Stomach (tissue), 4 donors: ENCODE measurements at regions not wholly inside any gene's neighbourhood (a gene's known extent, or its start where the extent isn't known, plus 50 kb on each side); places are given as distances from the start of the nearest gene placed in this dataset.

Source experiments
- POLR2A ChIP-seq, 4 donors: fragments of 450-650 bp; IDR thresholded peaks; one replicate each; pipeline ENCODE4 v1.6.1; 2016; ENCODE audit warnings: antibody characterized with exemption in 4 of 4, control low read depth in 2 of 4, mild to moderate bottlenecking in 1 of 4, moderate library complexity in 1 of 4
- TF ChIP-seq, protein P1 (sequence below), 7 experiments: fragments of 450-650 bp in 4 of 7; fragments of 200-600 bp in 3 of 7; sonication (generic) in 3 of 7; IDR thresholded peaks; one replicate each; pipeline ENCODE4 v1.5.1; 2016 to 2019; ENCODE audit warnings: antibody characterized with exemption in 7 of 7, control low read depth in 2 of 7, mild to moderate bottlenecking in 1 of 7

DNA sequence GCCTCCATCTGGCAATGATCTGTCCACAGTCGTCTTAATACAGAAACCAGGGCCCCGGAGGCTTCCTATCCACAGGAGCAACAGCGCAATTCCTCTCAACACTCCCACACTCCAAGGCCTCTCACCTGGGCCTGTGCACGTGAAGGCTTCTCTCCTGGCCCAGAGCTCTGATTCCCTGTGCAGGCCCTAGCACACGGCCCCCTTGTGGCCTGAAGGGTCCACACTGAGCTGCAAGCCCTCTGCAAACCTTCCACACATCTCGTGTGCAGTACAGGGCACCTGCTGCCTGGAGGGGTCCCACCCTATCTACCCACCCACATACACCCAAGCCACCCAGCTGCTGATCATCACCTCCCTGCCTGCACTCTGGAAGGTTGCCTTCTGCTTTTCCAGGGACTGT lies 150.1 kb upstream of the NUDT10 start:
- no peak for TF ChIP-seq POLR2A (IDR thresholded peaks at IDR 0.05)
- TF ChIP-seq, protein P1, sequence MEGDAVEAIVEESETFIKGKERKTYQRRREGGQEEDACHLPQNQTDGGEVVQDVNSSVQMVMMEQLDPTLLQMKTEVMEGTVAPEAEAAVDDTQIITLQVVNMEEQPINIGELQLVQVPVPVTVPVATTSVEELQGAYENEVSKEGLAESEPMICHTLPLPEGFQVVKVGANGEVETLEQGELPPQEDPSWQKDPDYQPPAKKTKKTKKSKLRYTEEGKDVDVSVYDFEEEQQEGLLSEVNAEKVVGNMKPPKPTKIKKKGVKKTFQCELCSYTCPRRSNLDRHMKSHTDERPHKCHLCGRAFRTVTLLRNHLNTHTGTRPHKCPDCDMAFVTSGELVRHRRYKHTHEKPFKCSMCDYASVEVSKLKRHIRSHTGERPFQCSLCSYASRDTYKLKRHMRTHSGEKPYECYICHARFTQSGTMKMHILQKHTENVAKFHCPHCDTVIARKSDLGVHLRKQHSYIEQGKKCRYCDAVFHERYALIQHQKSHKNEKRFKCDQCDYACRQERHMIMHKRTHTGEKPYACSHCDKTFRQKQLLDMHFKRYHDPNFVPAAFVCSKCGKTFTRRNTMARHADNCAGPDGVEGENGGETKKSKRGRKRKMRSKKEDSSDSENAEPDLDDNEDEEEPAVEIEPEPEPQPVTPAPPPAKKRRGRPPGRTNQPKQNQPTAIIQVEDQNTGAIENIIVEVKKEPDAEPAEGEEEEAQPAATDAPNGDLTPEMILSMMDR (IDR thresholded peaks at IDR 0.05): no peak
